IMR-90 (cell line): ENCODE measurements at regions not wholly inside any gene's neighbourhood (a gene's known extent, or its start where the extent isn't known, plus 50 kb on each side); places are given as distances from the start of the nearest gene placed in this dataset.

Experiments used
- ATAC-seq: fragments of 200-7000 bp; cut with Tn5 transposase; 2 replicates; pipeline ENCODE4 v1.9.1; 2020; ENCODE audit warnings: low read depth, mild to moderate bottlenecking, moderate library complexity
- BruUV-seq: library from RNA; stranded (reverse); fragments of 400-500 nt; replicated peaks from 2 replicates; lab custom pipeline; 2021; lab: Mats Ljungman, UMichigan
- CTCF ChIA-PET: fragments of 300-600 bp; formaldehyde crosslinking; extraction: SDS; loops from one replicate; lab custom pipeline; 2021; ENCODE audit warnings: antibody characterized with exemption; lab: Yijun Ruan, JAX
- POLR2A ChIA-PET: fragments of 300-600 bp; sonication (Branson Sonifier 250); formaldehyde crosslinking; loops from one replicate; lab custom pipeline; 2022; ENCODE audit warnings: antibody characterized with exemption; ENCODE audit not compliant: unreplicated experiment; lab: Charles Lee
- DNase-seq: peaks from one replicate; pipeline ENCODE4 v3.0.0; 2013
- H2AFZ ChIP-seq: replicated peaks from 2 replicates; pipeline ENCODE3; 2013; ENCODE audit warnings: low read length, mild to moderate bottlenecking; ENCODE audit not compliant: poor library complexity
- H2AK5ac ChIP-seq: 2 replicates; pipeline ENCODE4 v1.6.1; 2013; ENCODE audit warnings: low read depth, low read length, inconsistent platforms
- H2AK9ac ChIP-seq: replicated peaks from 2 replicates; pipeline ENCODE3; 2013; ENCODE audit warnings: mild to moderate bottlenecking, low read depth, low read length, moderate library complexity; ENCODE audit not compliant: poor library complexity
- H2BK120ac ChIP-seq: 2 replicates; pipeline ENCODE4 v1.6.1; 2013; ENCODE audit warnings: low read depth, low read length, inconsistent platforms
- H2BK15ac ChIP-seq: 3 replicates; pipeline ENCODE4 v1.6.1; 2013; ENCODE audit warnings: low read depth, low read length, inconsistent platforms
- H2BK20ac ChIP-seq: 2 replicates; pipeline ENCODE4 v1.6.1; 2013; ENCODE audit warnings: low read depth, mild to moderate bottlenecking, inconsistent platforms, low read length, moderate library complexity
- H2BK5ac ChIP-seq: 2 replicates; pipeline ENCODE4 v1.6.1; 2013; ENCODE audit warnings: mild to moderate bottlenecking, low read depth, low read length, inconsistent platforms; ENCODE audit not compliant: poor library complexity, severe bottlenecking
- H3K14ac ChIP-seq: replicated peaks from 2 replicates; pipeline ENCODE4 v1.6.1; 2013; ENCODE audit warnings: low read depth, low read length, inconsistent platforms
- H3K18ac ChIP-seq: 2 replicates; pipeline ENCODE4 v1.6.1; 2013; ENCODE audit warnings: low read depth, low read length, control low read depth
- H3K23ac ChIP-seq: 2 replicates; pipeline ENCODE4 v1.6.1; 2013; ENCODE audit warnings: low read depth, low read length, inconsistent platforms
- H3K27ac ChIP-seq: 2 replicates; pipeline ENCODE4 v1.5.1; 2013; ENCODE audit warnings: mild to moderate bottlenecking, control low read depth, low read length; ENCODE audit not compliant: insufficient read depth
- H3K27me3 ChIP-seq: 2 replicates; pipeline ENCODE4 v1.6.1; 2013; ENCODE audit warnings: low read length; ENCODE audit not compliant: control insufficient read depth, insufficient read depth
- H3K36me3 ChIP-seq: 2 replicates; pipeline ENCODE4 v1.6.1; 2013; ENCODE audit warnings: low read length, mixed read lengths; ENCODE audit not compliant: control insufficient read depth, insufficient read depth
- H3K4ac ChIP-seq: 2 replicates; pipeline ENCODE4 v1.6.1; 2013; ENCODE audit warnings: low read depth, low read length, inconsistent platforms
- H3K4me1 ChIP-seq: 2 replicates; pipeline ENCODE4 v1.6.1; 2013; ENCODE audit warnings: low read length, mixed read lengths; ENCODE audit not compliant: control insufficient read depth, insufficient read depth
- H3K4me2 ChIP-seq: 2 replicates; pipeline ENCODE4 v1.6.1; 2013; ENCODE audit warnings: low read depth, mild to moderate bottlenecking, control low read depth, low read length, moderate library complexity
- H3K4me3 ChIP-seq: 2 replicates; pipeline ENCODE4 v1.5.1; 2013; ENCODE audit warnings: low read depth, mild to moderate bottlenecking, control low read depth, low read length, moderate library complexity; ENCODE audit not compliant: insufficient read depth
- H3K56ac ChIP-seq: 2 replicates; pipeline ENCODE4 v1.6.1; 2013; ENCODE audit warnings: low read length, inconsistent platforms; ENCODE audit not compliant: insufficient read depth; ENCODE audit errors: extremely low read depth
- H3K79me1 ChIP-seq, 2 experiments: 2 replicates each; pipeline ENCODE4 v1.6.1; 2013; ENCODE audit warnings: low read length in 2 of 2, inconsistent platforms in 1 of 2, low read depth in 1 of 2
- H3K9ac ChIP-seq: 2 replicates; pipeline ENCODE4 v1.6.1; 2013; ENCODE audit warnings: low read depth, low read length, control low read depth
- H3K9me1 ChIP-seq: 2 replicates; pipeline ENCODE4 v1.6.1; 2013; ENCODE audit warnings: low read length, inconsistent platforms; ENCODE audit not compliant: insufficient read depth
- H3K9me3 ChIP-seq: 2 replicates; pipeline ENCODE4 v1.6.1; 2013; ENCODE audit warnings: low read length; ENCODE audit not compliant: control insufficient read depth, insufficient read depth
- H4K20me1 ChIP-seq: 2 replicates; pipeline ENCODE4 v1.6.1; 2013; ENCODE audit warnings: low read length, inconsistent platforms; ENCODE audit not compliant: insufficient read depth
- H4K5ac ChIP-seq: 2 replicates; pipeline ENCODE4 v1.6.1; 2013; ENCODE audit warnings: mild to moderate bottlenecking, low read depth, low read length, control low read depth
- H4K8ac ChIP-seq, 2 experiments: 2 replicates each; pipeline ENCODE4 v1.6.1; 2013; ENCODE audit warnings: low read depth in 2 of 2, low read length in 2 of 2, control low read depth in 1 of 2, inconsistent platforms in 1 of 2
- H4K91ac ChIP-seq: 2 replicates; pipeline ENCODE4 v1.6.1; 2013; ENCODE audit warnings: low read depth, low read length, inconsistent platforms; ENCODE audit not compliant: insufficient read depth
- CEBPB ChIP-seq: IDR thresholded peaks from 2 replicates; pipeline ENCODE4 v1.6.1; 2012; ENCODE audit warnings: low read depth, low read length, improper control_type of control experiment
- MAFK ChIP-seq: IDR thresholded peaks from 2 replicates; pipeline ENCODE4 v1.6.1; 2012; ENCODE audit warnings: low read depth, low read length, improper control_type of control experiment
- MXI1 ChIP-seq: IDR thresholded peaks from 2 replicates; pipeline ENCODE4 v1.6.1; 2012; ENCODE audit warnings: low read depth, mild to moderate bottlenecking, low read length, moderate library complexity, borderline replicate concordance
- RCOR1 ChIP-seq: IDR thresholded peaks from 2 replicates; pipeline ENCODE4 v1.6.1; 2012; ENCODE audit warnings: mild to moderate bottlenecking, low read length, improper control_type of control experiment; ENCODE audit not compliant: insufficient replicate concordance
- RFX5 ChIP-seq: IDR thresholded peaks from 2 replicates; pipeline ENCODE4 v1.8.0; 2012; ENCODE audit warnings: low read depth, mild to moderate bottlenecking, low read length, moderate library complexity
- SMC3 ChIP-seq: fragments of 150-350 bp; IDR thresholded peaks from 2 replicates; pipeline ENCODE4 v1.6.1; 2016; ENCODE audit warnings: low read depth, mild to moderate bottlenecking, antibody characterized with exemption, low read length, moderate library complexity
- WGBS, 2 experiments: methylation state at CpG; one replicate each; pipeline versions ENCODE4 v1.1.5 to v1.1.7; 2013; ENCODE audit warnings: missing lambda C conversion rate in 2 of 2; ENCODE audit not compliant: insufficient read length in 1 of 2; ENCODE audit errors: extremely low coverage in 2 of 2; 5-methylcytosine and 5-hydroxymethylcytosine counted together
- dilution Hi-C: fragments of 300-500 bp; cut with HindIII; formaldehyde crosslinking; loops from one replicate; pipeline ENCODE4 v1.14.3; 2018; ENCODE audit warnings: low sequenced_read_pairs; ENCODE audit not compliant: unreplicated experiment
- in situ Hi-C: fragments of 300-500 bp; cut with MboI; formaldehyde crosslinking; loops from 3 replicates; pipeline ENCODE4 v1.14.3; 2019; ENCODE audit warnings: low sequenced_read_pairs, inconsistent platforms, mixed read lengths
- intact Hi-C: fragments of 100-400 bp; cut with micrococcal nuclease; formaldehyde crosslinking; loops from 2 replicates; pipeline ENCODE4 v1.10.0; 2022
- TF ChIP-seq, protein P1 (sequence below): fragments of 150-350 bp; IDR thresholded peaks from 2 replicates; pipeline ENCODE4 v1.6.1; 2017; ENCODE audit warnings: mild to moderate bottlenecking, antibody characterized with exemption, low read length, low read depth
- TF ChIP-seq, protein P2 (sequence below): fragments of 150-350 bp; IDR thresholded peaks from 2 replicates; pipeline ENCODE4 v1.6.1; 2016; ENCODE audit warnings: low read depth, mild to moderate bottlenecking, low read length, moderate library complexity, borderline replicate concordance

DNA sequence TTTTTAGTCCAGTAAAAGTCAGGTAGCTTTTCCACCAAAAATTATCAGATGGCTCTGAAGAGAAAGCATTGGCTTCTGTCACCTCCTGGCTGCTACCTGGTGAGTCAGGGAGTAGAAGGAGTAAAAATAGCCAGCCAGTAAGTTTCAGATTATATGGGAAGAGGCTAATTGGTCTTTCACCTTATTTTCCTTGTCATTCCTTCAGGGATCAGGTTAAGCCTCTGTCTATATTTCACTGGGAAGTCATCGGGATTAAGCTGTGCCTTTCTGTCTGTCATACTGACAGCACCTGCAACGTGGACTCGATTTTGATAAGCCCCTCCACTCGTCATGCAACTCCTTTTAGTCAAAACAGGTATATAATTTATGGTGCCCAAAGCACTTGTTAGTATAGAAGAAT, 380.7 kb upstream of the CELF4 start:
- H2AK5ac ChIP-seq: no peak overlapping the region
- POLR2A ChIA-PET: no interaction called here
- no peak overlapping the region for H2BK20ac ChIP-seq
- CTCF ChIA-PET: no interaction called here
- H3K4ac ChIP-seq: no peak overlapping the region
- H2AK9ac ChIP-seq: no peak overlapping the region
- no peak overlapping the region for H4K5ac ChIP-seq
- dilution Hi-C loops: no loop called here
- H3K36me3 ChIP-seq: no peaks in the 10 kb centered on the region
- TF ChIP-seq, protein P1, sequence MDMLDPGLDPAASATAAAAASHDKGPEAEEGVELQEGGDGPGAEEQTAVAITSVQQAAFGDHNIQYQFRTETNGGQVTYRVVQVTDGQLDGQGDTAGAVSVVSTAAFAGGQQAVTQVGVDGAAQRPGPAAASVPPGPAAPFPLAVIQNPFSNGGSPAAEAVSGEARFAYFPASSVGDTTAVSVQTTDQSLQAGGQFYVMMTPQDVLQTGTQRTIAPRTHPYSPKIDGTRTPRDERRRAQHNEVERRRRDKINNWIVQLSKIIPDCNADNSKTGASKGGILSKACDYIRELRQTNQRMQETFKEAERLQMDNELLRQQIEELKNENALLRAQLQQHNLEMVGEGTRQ: no peak
- TF ChIP-seq CEBPB (no peak), MAFK (no peak), RCOR1 (no peak), SMC3 (no peak), RFX5 (no peak), MXI1 (no peak)
- TF ChIP-seq, protein P2, sequence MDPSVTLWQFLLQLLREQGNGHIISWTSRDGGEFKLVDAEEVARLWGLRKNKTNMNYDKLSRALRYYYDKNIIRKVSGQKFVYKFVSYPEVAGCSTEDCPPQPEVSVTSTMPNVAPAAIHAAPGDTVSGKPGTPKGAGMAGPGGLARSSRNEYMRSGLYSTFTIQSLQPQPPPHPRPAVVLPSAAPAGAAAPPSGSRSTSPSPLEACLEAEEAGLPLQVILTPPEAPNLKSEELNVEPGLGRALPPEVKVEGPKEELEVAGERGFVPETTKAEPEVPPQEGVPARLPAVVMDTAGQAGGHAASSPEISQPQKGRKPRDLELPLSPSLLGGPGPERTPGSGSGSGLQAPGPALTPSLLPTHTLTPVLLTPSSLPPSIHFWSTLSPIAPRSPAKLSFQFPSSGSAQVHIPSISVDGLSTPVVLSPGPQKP: no peak
- no peaks in the 10 kb centered on the region for H3K4me1 ChIP-seq
- DNase-seq (no peak), ATAC-seq (no peak)
- H3K18ac ChIP-seq: no peak overlapping the region
- H3K14ac ChIP-seq: no peak overlapping the region
- H2AFZ ChIP-seq: no peak overlapping the region
- no peaks in the 10 kb centered on the region for H3K9me1 ChIP-seq
- in situ Hi-C loops: no loop called here
- no peak overlapping the region for H2BK5ac ChIP-seq
- H2BK120ac ChIP-seq: no peak overlapping the region
- H3K56ac ChIP-seq: no peak overlapping the region
- H2BK15ac ChIP-seq: no peak overlapping the region
- H3K4me3 ChIP-seq: no peak overlapping the region
- H3K9ac ChIP-seq: no peak overlapping the region
- H3K23ac ChIP-seq: no peak overlapping the region
- intact Hi-C loops: no loop called here
- H4K20me1 ChIP-seq: no peaks in the 10 kb centered on the region
- H3K27me3 ChIP-seq: no peaks in the 10 kb centered on the region
- no peak overlapping the region for H3K4me2 ChIP-seq
- no peak overlapping the region for H4K91ac ChIP-seq
- peaks cover 4% of the 10 kb centered on the region; the same call in 1 of the 2 replicates for H3K9me3 ChIP-seq
- H4K8ac ChIP-seq: no peak overlapping the region
- no TSS peak for BruUV-seq
- no peaks in the 10 kb centered on the region for H3K79me1 ChIP-seq
- no peak overlapping the region for H3K27ac ChIP-seq
- WGBS, 2 experiments: no CpG with 5 or more reads among the region's 4 CpGs
